ENCODE measurements at regions not wholly inside any gene's neighbourhood (a gene's known extent, or its start where the extent isn't known, plus 50 kb on each side); places are given as distances from the start of the nearest gene placed in this dataset.
A peak's percentile ranks its signal among the peaks of the same experiment; 100 is the strongest.

DNA sequence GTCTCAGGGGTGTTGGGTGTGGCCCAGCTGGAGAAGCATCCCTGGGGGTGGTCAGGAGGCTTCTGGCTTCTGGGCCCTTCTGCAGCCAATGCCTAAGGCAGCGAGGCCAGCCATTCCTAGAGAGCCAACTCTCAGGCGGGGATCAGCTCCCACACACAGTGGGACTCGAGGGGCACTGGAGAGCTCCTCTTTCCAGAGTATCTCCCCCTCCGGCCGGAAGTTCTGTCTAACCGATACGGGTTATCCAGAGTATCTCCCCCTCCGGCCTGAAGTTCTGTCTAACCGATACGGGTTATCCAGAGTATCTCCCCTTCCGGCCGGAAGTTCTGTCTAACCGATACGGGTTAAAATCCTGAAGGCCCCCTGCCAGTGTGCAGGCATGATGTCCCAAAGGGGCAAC lies 71.2 kb upstream of the B3GAT1 start:
- TF ChIP-seq EZH2 (IDR thresholded peaks at IDR 0.05; ENCODE audit: insufficient read depth, low read length) (no peak), CTCF (IDR thresholded peaks at IDR 0.05; ENCODE audit: insufficient read depth, low read depth, low read length) (no peak)
- H3K27ac Mint-ChIP-seq (ENCODE audit: unreplicated experiment): no peak overlapping the region
- no peaks in the 10 kb centered on the region for H3K4me1 ChIP-seq (ENCODE audit: insufficient read depth, low read length)
- no peak overlapping the region for H3K27ac ChIP-seq (ENCODE audit: low read depth, low read length)
- no peak overlapping the region for H2AFZ ChIP-seq (ENCODE audit: low read depth, low read length)
- FAIRE-seq (no peak), DNase-seq (ENCODE audit: low read depth) (no peak)
- H3K27me3 ChIP-seq (ENCODE audit: insufficient read depth, low read length): no peaks in the 10 kb centered on the region
- no peak overlapping the region for H3K9ac ChIP-seq (ENCODE audit: low read length)
- H3K9me3 ChIP-seq (ENCODE audit: insufficient read depth, low read depth, low read length): no peaks in the 10 kb centered on the region
- peaks cover 2% of the 10 kb centered on the region for H3K9me3 Mint-ChIP-seq (ENCODE audit: unreplicated experiment)
- H3K79me2 ChIP-seq (ENCODE audit: insufficient read depth, low read length): no peaks in the 10 kb centered on the region
- H3K4me3 ChIP-seq (ENCODE audit: insufficient read depth, low read depth, low read length): no peak overlapping the region
- H3K36me3 Mint-ChIP-seq (ENCODE audit: low read depth, unreplicated experiment): no peaks in the 10 kb centered on the region
- peaks cover 5% of the 10 kb centered on the region for H3K4me1 Mint-ChIP-seq (ENCODE audit: low read depth, unreplicated experiment)
- peaks cover 49% of the 10 kb centered on the region for H3K27me3 Mint-ChIP-seq (ENCODE audit: low read depth, unreplicated experiment)
- no peaks in the 10 kb centered on the region for H3K36me3 ChIP-seq (ENCODE audit: insufficient read depth, low read length)
- H3K4me2 ChIP-seq (ENCODE audit: low read length): no peak overlapping the region
- H3K4me3 Mint-ChIP-seq (ENCODE audit: unreplicated experiment): no peak overlapping the region
- H4K20me1 ChIP-seq (ENCODE audit: insufficient read depth, low read length): no peaks in the 10 kb centered on the region

- no peak for TF ChIP-seq CTCF (IDR thresholded peaks at IDR 0.05; ENCODE audit: insufficient read depth, low read depth, low read length)
- TF ChIP-seq EZH2 (IDR thresholded peaks at IDR 0.05; ENCODE audit: insufficient read depth, low read length): no peak
- H3K9me3 Mint-ChIP-seq (ENCODE audit: unreplicated experiment): peaks cover 2% of the 10 kb centered on the region
- Histone ChIP-seq H3K4me1 (ENCODE audit: insufficient read depth, low read length) (no peaks in the 10 kb centered on the region), H3K27ac (ENCODE audit: low read depth, low read length) (no peak overlapping the region), H3K79me2 (ENCODE audit: insufficient read depth, low read length) (no peaks in the 10 kb centered on the region), H3K4me2 (ENCODE audit: low read length) (no peak overlapping the region), H3K27me3 (ENCODE audit: insufficient read depth, low read length) (no peaks in the 10 kb centered on the region), H3K36me3 (ENCODE audit: insufficient read depth, low read length) (no peaks in the 10 kb centered on the region), H3K9me3 (ENCODE audit: insufficient read depth, low read depth, low read length) (no peaks in the 10 kb centered on the region), H3K9ac (ENCODE audit: low read length) (no peak overlapping the region), H2AFZ (ENCODE audit: low read depth, low read length) (no peak overlapping the region), H4K20me1 (ENCODE audit: insufficient read depth, low read length) (no peaks in the 10 kb centered on the region), H3K4me3 (ENCODE audit: insufficient read depth, low read depth, low read length) (no peak overlapping the region)
- peaks cover 48% of the 10 kb centered on the region for H3K27me3 Mint-ChIP-seq (ENCODE audit: low read depth, unreplicated experiment)
- DNase-seq (ENCODE audit: low read depth) (no peak), FAIRE-seq (no peak)
- H3K4me3 Mint-ChIP-seq (ENCODE audit: unreplicated experiment): no peak overlapping the region
- H3K4me1 Mint-ChIP-seq (ENCODE audit: low read depth, unreplicated experiment): peaks cover 5% of the 10 kb centered on the region
- H3K36me3 Mint-ChIP-seq (ENCODE audit: low read depth, unreplicated experiment): no peaks in the 10 kb centered on the region
- H3K27ac Mint-ChIP-seq (ENCODE audit: unreplicated experiment): peak overlapping the region; percentile 70
Observed at GRCh38 chr11:134482865-134483264, 70.8 kb upstream of the B3GAT1 start.

DNA sequence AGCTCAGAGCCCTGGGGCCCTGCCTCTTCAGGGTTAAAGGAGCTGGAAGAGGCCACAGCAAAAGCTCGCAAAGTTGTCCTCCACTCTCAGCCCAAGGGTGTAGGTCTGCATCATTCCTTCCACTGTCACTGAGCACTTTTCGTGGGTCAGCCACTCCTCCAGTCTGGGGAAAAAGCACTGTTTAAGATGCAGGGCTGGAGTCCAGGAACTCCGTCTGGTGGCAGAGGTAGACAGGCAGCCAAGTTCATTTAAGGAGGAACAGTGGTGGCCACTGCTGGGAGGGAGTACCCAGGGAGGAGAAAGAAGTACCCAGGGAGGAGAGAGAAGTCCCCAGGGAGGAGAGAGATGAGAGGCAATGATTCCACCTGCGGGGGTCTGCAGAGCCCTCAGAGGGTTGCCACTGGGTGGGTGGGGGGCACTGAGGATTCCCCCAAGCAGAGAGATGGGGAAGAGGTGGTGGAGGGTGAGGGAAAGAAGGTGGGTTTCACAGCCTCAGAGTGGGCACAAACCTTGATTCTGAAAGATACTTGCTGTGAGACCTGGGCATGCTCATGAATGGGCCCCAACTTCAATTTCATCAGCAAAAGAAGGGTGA lies 70.0 kb upstream of the B3GAT1 start:
- Histone ChIP-seq H2AFZ (ENCODE audit: low read depth, low read length) (no peak overlapping the region), H3K27ac (ENCODE audit: low read depth, low read length) (no peak overlapping the region), H3K4me1 (ENCODE audit: insufficient read depth, low read length) (no peaks in the 10 kb centered on the region), H3K9ac (ENCODE audit: low read length) (no peak overlapping the region), H3K9me3 (ENCODE audit: insufficient read depth, low read depth, low read length) (no peaks in the 10 kb centered on the region), H3K79me2 (ENCODE audit: insufficient read depth, low read length) (no peaks in the 10 kb centered on the region), H3K27me3 (ENCODE audit: insufficient read depth, low read length) (no peaks in the 10 kb centered on the region), H3K36me3 (ENCODE audit: insufficient read depth, low read length) (no peaks in the 10 kb centered on the region), H3K4me3 (ENCODE audit: insufficient read depth, low read depth, low read length) (no peak overlapping the region), H3K4me2 (ENCODE audit: low read length) (no peak overlapping the region), H4K20me1 (ENCODE audit: insufficient read depth, low read length) (no peaks in the 10 kb centered on the region)
- Mint-ChIP-seq H3K4me1 (ENCODE audit: low read depth, unreplicated experiment) (peaks cover 5% of the 10 kb centered on the region), H3K9me3 (ENCODE audit: unreplicated experiment) (no peaks in the 10 kb centered on the region), H3K27me3 (ENCODE audit: low read depth, unreplicated experiment) (peaks cover 50% of the 10 kb centered on the region), H3K36me3 (ENCODE audit: low read depth, unreplicated experiment) (no peaks in the 10 kb centered on the region), H3K27ac (ENCODE audit: unreplicated experiment) (peak overlapping the region; percentile 70), H3K4me3 (ENCODE audit: unreplicated experiment) (no peak overlapping the region)
- no peak for FAIRE-seq
- no peak for DNase-seq (ENCODE audit: low read depth)
- TF ChIP-seq EZH2 (IDR thresholded peaks at IDR 0.05; ENCODE audit: insufficient read depth, low read length): no peak
- no peak for TF ChIP-seq CTCF (IDR thresholded peaks at IDR 0.05; ENCODE audit: insufficient read depth, low read depth, low read length)

All from astrocyte (in vitro differentiated cells and primary cell).